OCI-LY7 (cell line): ENCODE measurements at regions not wholly inside any gene's neighbourhood (a gene's known extent, or its start where the extent isn't known, plus 50 kb on each side); places are given as distances from the start of the nearest gene placed in this dataset.

ENCODE experiments used
- BruUV-seq: library from RNA; stranded (reverse); fragments of 400-500 nt; replicated peaks from 2 replicates; lab custom pipeline; 2021; lab: Mats Ljungman, UMichigan
- CTCF ChIA-PET: fragments of 300-600 bp; sonication (Branson Sonifier 250); formaldehyde crosslinking; loops from one replicate; lab custom pipeline; 2022; ENCODE audit warnings: antibody characterized with exemption; ENCODE audit not compliant: unreplicated experiment; lab: Charles Lee
- POLR2A ChIA-PET: fragments of 300-600 bp; sonication (Branson Sonifier 250); formaldehyde crosslinking; loops from one replicate; lab custom pipeline; 2022; ENCODE audit warnings: antibody characterized with exemption; lab: Charles Lee
- DNase-seq: peaks from one replicate; pipeline ENCODE4 v3.0.0-alpha.2; 2015; ENCODE audit warnings: low spot score
- H2AFZ ChIP-seq: fragments of 200-600 bp; sonication (generic), shearing (Covaris generic); 2 replicates; pipeline ENCODE4 v1.6.1; 2014; ENCODE audit warnings: mild to moderate bottlenecking, antibody characterized with exemption, low read length, moderate library complexity
- H3K27ac ChIP-seq: fragments of 200-600 bp; sonication (generic); 2 replicates; pipeline ENCODE4 v1.5.1; 2014; ENCODE audit warnings: mixed run types, low read depth, mild to moderate bottlenecking, moderate library complexity, low read length, inconsistent platforms; ENCODE audit not compliant: poor library complexity, severe bottlenecking
- H3K36me3 ChIP-seq: fragments of 200-600 bp; sonication (generic); 2 replicates; pipeline ENCODE4 v1.6.1; 2014; ENCODE audit warnings: mild to moderate bottlenecking, antibody characterized with exemption, low read length, moderate library complexity, mixed read lengths; ENCODE audit not compliant: insufficient read depth
- H3K4me1 ChIP-seq: fragments of 200-600 bp; sonication (generic); 2 replicates; pipeline ENCODE4 v1.5.1; 2014; ENCODE audit warnings: mild to moderate bottlenecking, low read length; ENCODE audit not compliant: insufficient read depth, poor library complexity, severe bottlenecking
- H3K4me2 ChIP-seq: fragments of 200-600 bp; sonication (generic); 2 replicates; pipeline ENCODE4 v1.6.1; 2014; ENCODE audit warnings: mild to moderate bottlenecking, low read length
- H3K4me3 ChIP-seq: fragments of 200-600 bp; sonication (generic); 2 replicates; pipeline ENCODE4 v1.5.1; 2014; ENCODE audit warnings: mild to moderate bottlenecking, low read depth, low read length; ENCODE audit not compliant: poor library complexity, severe bottlenecking
- H3K79me2 ChIP-seq: fragments of 200-600 bp; sonication (generic); 2 replicates; pipeline ENCODE4 v1.6.1; 2016; ENCODE audit warnings: low read depth, mild to moderate bottlenecking, low read length, moderate library complexity, mixed read lengths; ENCODE audit not compliant: insufficient read depth
- H3K9me2 ChIP-seq: fragments of 200-600 bp; sonication (generic); 2 replicates; pipeline ENCODE4 v1.6.1; 2016; ENCODE audit warnings: mild to moderate bottlenecking, low read length, mixed read lengths; ENCODE audit not compliant: insufficient read depth
- H3K9me3 ChIP-seq: fragments of 200-600 bp; sonication (generic); 2 replicates; pipeline ENCODE4 v1.6.1; 2014; ENCODE audit warnings: mild to moderate bottlenecking, mixed run types, low read length, mixed read lengths
- H4K20me1 ChIP-seq: fragments of 200-600 bp; sonication (generic); 2 replicates; pipeline ENCODE4 v1.6.1; 2014; ENCODE audit warnings: mild to moderate bottlenecking, antibody characterized with exemption, low read length, moderate library complexity, mixed read lengths; ENCODE audit not compliant: insufficient read depth
- EZH2phosphoT487 ChIP-seq: fragments of 200-600 bp; sonication (generic); IDR thresholded peaks from 2 replicates; pipeline ENCODE4 v1.6.1; 2018; ENCODE audit warnings: low read depth, borderline replicate concordance, mild to moderate bottlenecking, mixed run types, antibody characterized with exemption, low read length, moderate library complexity, mixed read lengths
- intact Hi-C: fragments of 100-400 bp; cut with micrococcal nuclease; formaldehyde crosslinking; loops from one replicate; pipeline ENCODE4 v1.10.0; 2022; ENCODE audit not compliant: unreplicated experiment
- TF ChIP-seq, protein P1 (sequence below): fragments of 200-600 bp; sonication (generic); conservative IDR thresholded peaks from 2 replicates; pipeline ENCODE4 v1.5.1; 2014; ENCODE audit warnings: mild to moderate bottlenecking, antibody characterized with exemption, low read length, moderate library complexity, mixed read lengths

DNA sequence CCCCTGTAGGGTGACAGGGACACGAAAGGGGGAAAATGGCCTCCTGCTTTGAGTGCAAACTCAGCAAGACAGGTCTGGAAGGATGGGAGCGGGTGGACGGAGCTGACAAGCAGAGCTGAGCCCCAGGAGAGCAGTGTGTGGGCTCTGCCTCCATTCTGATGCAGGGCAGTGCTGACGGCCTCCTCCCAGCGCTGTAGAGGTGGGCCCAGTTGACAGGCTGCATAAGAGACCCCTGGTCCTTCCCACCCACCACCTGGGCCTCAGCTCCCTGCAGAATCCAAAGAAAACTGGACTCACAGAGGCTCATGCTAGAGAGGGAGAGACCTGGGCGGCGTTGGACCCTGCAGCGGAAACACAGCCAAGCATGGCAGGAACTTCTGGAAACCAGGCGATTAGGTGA is 1113.4 kb downstream of the BRD1 start:
- TF ChIP-seq, protein P1, sequence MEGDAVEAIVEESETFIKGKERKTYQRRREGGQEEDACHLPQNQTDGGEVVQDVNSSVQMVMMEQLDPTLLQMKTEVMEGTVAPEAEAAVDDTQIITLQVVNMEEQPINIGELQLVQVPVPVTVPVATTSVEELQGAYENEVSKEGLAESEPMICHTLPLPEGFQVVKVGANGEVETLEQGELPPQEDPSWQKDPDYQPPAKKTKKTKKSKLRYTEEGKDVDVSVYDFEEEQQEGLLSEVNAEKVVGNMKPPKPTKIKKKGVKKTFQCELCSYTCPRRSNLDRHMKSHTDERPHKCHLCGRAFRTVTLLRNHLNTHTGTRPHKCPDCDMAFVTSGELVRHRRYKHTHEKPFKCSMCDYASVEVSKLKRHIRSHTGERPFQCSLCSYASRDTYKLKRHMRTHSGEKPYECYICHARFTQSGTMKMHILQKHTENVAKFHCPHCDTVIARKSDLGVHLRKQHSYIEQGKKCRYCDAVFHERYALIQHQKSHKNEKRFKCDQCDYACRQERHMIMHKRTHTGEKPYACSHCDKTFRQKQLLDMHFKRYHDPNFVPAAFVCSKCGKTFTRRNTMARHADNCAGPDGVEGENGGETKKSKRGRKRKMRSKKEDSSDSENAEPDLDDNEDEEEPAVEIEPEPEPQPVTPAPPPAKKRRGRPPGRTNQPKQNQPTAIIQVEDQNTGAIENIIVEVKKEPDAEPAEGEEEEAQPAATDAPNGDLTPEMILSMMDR: no peak
- no peak for TF ChIP-seq EZH2phosphoT487
- Histone ChIP-seq H3K4me3 (no peak overlapping the region), H3K36me3 (no peaks in the 10 kb centered on the region), H2AFZ (no peak overlapping the region), H3K27ac (no peak overlapping the region), H3K4me1 (no peaks in the 10 kb centered on the region), H3K79me2 (no peaks in the 10 kb centered on the region), H3K9me2 (no peaks in the 10 kb centered on the region), H3K4me2 (no peak overlapping the region), H4K20me1 (no peaks in the 10 kb centered on the region), H3K9me3 (no peaks in the 10 kb centered on the region)
- BruUV-seq: no TSS peak
- ChIA-PET CTCF (no interaction called here), POLR2A (no interaction called here)
- DNase-seq: no peak
- intact Hi-C loops: no loop called here

- H4K20me1 ChIP-seq: no peaks in the 10 kb centered on the region
- CTCF ChIA-PET: no interaction called here
- H3K4me2 ChIP-seq: no peak overlapping the region
- POLR2A ChIA-PET: no interaction called here
- no peak for TF ChIP-seq EZH2phosphoT487
- TF ChIP-seq, protein P1: no peak
- intact Hi-C loops: no loop called here
- H3K27ac ChIP-seq: no peak overlapping the region
- H3K4me3 ChIP-seq: no peak overlapping the region
- no peak overlapping the region for H2AFZ ChIP-seq
- no peaks in the 10 kb centered on the region for H3K4me1 ChIP-seq
- no peaks in the 10 kb centered on the region for H3K79me2 ChIP-seq
- H3K9me3 ChIP-seq: no peaks in the 10 kb centered on the region
- no peaks in the 10 kb centered on the region for H3K9me2 ChIP-seq
- DNase-seq: no peak
- H3K36me3 ChIP-seq: no peaks in the 10 kb centered on the region
- no TSS peak for BruUV-seq
Observed at GRCh38 chr22:48713272-48714205, 1114.1 kb downstream of the BRD1 start.
